Activated effector memory CD4-positive, alpha-beta T cell treated with anti-CD3 and anti-CD28 coated beads, Interleukin-2, amount 50 U/mL, for 16 hours (primary cell): ENCODE measurements at regions not wholly inside any gene's neighbourhood (a gene's known extent, or its start where the extent isn't known, plus 50 kb on each side); places are given as distances from the start of the nearest gene placed in this dataset.

Source experiments
- DNase-seq: peaks from one replicate; pipeline ENCODE4 v3.0.0-alpha.2; 2020

DNA sequence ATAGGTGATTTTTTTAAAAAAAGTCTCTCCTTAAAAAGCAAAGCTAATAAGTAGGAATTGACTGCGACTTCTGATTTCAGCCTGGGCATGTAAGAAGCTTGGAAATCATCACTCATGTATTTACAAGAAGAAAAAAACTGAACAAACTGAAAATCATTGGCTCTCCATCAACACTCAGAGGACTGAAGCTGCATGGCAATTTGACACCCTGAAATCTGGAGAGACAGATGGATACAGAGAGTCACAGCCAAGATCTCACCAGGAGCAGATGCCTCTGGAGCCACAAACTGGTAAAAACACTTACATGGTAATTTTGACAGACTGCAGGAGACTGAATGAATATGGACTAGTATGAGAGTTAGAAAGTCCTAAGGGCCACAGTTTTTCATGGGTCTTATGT is 191.2 kb upstream of the TCF21 start:
- no peak for DNase-seq

DNA sequence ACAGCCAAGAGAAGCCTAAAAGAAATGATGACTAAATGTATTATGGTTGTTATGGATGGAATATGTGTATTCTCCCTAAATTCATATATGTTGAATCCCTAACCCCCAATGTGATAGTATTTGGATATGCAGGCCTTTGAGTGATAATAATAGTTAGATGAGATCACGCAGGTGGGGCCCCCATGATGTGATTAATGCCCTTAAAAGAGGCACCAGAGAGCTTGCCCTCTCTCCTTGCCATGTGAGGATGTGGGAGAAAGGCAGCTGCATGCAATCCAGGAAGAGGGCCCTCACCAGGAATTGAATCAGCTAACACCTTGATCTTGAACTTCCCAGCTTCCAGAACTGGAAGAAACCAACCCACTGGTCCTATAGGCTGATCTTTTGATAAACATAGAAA is 190.6 kb upstream of the TCF21 start:
- no peak for DNase-seq

DNA sequence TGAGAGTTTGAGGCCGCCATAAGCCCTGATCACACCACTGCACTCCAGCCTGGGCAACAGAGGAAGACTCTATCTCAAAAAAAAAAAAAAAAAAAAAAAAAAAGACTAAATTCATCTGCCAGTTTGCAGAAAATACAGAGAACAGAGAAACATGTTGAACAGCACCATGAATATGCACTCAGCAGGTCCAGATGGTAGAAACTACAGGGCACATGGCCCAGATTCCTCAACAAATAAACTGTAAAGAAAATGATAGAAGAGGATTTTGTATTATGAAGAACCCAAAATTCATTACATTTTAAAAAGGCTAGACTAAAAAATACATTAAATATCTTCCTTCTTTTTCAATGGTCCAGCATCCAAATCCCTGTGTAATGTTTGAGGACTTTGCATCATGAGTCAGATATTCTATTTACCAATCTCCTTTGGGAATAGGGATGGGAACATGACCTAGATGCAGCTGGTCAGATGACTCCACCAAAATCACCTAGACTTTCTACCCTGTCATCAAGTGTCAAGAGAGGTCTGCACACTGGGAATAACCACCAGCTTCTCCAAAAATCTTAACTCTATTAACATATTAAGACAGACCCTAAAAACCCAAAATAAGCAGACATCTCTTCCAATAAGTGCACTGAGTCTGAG is 189.1 kb upstream of the TCF21 start:
- no peak for DNase-seq

DNA sequence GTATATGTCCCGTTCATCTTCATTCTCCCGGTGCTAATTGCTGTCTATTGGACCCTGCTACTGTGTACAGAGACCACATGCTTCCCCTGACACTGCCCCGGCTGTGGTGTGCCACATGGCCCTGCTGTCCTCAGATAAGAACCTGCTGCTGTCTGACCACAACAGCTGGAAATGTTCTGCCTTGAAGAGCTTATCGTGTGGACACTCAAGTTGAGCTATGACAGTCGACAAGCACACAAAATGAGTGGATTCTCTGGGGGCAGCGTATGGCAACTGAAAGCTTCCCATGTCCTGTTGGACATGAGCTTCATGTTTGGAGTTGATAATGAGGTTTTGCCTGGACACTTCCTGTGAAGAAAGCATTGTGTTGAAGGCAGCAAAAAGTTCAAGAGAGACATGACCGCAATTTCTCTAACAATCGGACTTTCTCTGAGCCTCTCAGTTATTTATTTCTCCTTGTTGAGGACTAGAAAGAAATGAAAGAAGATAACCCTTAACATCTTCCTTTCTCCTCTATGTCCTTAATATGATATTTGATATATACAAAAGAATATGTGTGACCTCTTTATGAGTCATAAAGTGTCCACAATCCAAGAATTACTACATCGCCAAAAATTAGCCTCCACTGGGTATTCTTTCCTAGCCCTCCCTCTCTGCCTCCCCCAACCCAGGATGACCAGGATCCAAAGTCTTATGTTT is 187.1 kb upstream of the TCF21 start:
- DNase-seq: no peak

DNA sequence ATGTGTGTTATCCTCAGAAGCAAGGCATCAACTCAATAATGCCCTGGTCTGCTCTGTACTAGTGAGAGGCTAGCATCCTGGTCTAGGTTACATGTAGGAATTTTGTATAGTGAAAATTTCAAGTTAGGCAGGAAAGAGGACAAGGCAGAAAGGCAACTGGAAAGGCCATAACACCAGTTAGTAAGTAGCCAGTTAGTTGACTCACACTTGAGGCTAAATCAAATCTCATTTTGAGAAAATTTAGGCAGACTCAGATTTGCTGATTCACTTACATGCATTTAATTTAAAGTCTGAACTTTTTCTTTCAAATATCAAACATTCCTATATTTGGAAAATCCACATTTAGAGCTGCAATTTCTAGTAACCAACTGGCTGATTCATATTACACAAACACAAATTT is 184.5 kb upstream of the TCF21 start:
- DNase-seq: no peak

DNA sequence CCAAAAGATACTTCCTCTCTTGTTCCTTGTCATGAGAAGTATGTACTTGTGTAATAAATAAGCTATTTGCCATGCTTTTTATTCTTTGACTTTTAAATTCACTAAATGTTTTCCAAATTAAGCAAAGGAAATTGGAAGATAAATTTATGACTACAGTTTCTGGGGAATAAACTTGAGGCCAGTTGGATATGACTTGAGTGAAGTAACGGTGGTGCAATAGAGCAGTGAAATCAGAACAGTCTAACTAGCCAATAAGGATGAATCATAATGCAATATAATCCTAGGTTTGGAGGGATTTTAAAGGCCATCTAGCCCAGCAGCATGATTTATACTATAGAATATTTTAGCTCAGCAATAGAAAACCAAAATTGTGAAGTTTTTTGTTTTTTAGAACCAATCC is 183.8 kb upstream of the TCF21 start:
- no peak for DNase-seq

DNA sequence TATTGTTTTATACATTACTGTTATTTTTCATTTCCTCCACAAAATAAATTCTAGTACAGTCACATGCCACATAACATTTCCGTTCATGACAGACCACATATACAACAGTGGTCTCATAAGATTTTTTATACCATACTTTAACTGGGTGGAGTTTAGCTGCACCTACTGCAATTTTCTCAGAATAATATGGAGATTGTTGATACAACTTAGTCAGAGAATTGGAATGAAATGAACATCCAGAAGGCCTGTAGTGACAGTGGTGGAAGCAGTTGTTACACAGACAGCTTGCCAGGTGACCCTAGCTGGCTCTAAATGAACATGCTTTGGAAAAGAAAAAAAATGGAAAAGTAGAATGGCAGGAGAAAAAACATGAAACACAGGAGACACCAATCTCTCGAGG is 183.2 kb upstream of the TCF21 start:
- no peak for DNase-seq

DNA sequence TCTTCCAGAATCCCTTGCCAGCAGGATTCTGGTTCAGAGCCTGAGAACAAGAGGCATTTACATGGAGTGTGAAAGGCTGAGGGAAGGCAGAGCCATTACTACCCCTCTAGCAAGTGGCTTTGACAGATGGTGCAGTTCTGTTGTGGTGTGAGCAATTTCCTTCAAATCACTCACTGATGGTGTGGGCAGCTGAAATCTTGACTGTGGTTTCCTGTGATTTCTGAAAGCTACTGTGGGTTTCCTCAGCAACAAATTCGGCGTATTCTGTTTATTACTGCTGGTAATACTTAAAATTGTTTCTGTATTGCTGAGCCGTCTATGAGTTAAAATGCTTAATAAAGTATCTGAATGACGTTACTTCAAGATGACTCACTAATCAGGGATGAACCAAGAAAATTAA is 181.5 kb upstream of the TCF21 start:
- no peak for DNase-seq

DNA sequence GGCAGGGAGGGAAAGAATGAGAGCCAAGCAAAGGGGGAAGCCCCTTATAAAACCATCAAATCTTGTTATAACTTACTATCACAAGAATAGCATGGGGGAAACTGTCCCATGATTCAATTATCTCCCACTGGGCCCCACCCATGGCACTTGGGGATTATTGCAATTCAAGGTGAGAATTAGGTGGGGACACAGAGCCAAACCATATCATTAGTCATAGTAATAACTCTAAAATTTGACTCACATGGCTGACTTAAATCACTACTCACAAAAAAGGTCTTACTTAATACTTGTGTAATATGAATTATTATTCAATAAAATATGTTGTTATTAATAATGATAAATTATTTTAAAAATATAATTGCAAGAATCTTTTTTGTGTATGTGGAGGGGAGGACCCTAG is 178.1 kb upstream of the TCF21 start:
- no peak for DNase-seq

DNA sequence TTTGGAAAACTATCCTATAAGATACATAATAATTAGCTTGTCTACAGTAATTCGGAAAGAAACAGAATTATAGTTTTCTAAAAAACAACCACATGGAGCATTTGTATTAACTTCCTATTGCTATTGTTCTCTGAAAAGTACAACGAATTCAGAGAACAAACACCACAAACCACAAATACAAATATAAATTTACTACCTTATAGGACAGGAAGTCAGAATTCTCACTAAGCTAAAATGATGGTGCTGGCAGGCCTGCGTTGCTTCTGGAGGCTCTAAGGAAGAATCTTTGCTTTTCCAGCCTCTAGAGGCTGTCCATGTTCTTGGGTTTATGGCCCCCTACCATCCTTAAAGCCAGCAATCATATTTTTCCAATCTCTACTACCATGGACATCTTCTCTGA is 173.6 kb upstream of the TCF21 start:
- DNase-seq: no peak

DNA sequence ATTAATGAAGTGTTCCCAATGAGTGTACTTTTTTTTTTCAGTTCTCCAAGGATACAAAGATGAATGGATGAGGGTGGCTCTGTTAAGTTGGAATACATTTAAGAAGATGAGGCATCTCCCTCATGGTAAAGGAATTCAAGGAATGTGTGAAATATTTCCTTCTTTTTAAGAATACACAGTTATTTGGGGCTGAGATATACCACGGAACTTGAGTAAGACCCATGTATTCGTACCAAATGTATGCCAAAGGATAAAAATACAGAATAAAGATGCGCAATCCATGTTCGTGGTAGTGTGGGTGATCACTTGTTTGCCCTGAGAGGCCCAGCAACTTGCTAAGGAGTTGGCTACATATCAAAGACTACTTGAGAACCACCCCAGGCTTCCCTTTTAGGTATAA is 164.2 kb upstream of the TCF21 start:
- no peak for DNase-seq

DNA sequence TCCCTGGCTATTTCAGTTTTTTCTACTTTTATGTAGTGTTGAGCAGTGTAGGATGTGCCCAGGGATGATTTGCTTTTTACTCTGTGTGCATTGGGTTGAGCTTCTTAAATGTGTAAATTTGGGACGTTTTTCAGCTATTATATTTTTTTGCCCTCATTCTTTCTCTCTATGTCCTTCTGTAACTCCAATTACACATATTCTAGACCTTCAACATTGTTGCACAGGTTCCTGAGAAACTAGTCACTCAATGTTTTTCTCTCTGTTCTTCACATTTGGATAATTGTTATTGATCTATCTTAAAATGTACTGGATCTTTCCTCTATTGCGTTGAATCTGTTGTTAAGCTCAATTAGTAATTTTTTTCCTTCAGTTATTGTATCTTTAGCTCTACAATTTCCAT is 162.7 kb upstream of the TCF21 start:
- no peak for DNase-seq

DNA sequence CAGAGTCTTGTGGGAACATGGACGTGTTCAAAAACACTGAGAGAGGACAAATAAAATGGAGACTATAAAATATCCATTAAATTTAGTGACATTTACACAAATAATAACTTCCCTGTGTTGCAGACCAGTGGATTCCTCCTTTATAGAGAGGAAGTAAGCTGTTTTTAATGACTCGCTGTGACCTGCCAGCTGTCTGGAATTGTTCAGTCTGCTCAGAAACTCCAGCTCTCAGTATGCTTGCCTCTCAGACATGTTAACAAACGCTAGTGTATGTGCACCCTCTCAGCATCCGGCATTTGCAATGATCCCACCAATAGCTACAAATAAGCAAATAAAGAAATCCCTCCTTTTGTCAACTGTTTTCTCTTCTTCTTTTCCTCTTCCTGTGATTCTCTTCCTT is 158.0 kb upstream of the TCF21 start:
- no peak for DNase-seq

DNA sequence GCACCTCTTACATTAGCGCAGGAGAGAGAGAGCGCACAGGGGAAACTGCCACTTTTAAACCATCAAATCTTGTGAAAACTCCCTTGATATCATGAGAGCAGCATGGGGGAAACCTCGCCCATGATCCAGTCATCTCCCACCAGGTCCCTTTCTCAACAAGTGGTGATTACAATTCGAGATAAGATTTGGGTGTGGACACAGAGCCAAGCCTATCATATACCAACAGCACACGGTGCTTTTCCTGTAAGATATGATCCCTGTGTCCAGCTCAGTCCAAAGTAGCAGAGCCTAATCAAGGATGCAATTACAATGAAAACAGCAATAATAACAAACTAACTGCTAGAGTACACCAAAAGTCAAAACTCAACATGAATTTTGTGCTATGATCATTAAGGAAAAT is 148.7 kb upstream of the TCF21 start:
- DNase-seq: no peak

DNA sequence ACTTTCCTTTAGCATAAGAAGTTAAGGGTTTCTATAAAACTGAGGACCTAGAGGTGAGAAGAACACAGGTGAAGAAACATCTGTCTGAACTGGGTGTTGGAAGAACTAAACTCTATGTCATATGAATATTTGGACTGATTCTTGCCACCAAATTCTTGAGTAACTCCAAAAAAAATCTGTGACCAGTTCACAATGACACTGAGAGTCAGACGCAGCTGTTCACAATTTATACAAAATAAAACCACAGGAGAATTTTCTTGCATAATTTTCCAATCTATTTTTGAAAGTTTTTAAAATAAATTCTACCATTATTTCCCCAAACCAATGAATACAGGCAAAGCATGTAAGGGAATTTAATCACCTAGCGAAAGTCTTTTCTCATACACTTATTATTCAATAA is 148.1 kb upstream of the TCF21 start:
- DNase-seq: no peak

DNA sequence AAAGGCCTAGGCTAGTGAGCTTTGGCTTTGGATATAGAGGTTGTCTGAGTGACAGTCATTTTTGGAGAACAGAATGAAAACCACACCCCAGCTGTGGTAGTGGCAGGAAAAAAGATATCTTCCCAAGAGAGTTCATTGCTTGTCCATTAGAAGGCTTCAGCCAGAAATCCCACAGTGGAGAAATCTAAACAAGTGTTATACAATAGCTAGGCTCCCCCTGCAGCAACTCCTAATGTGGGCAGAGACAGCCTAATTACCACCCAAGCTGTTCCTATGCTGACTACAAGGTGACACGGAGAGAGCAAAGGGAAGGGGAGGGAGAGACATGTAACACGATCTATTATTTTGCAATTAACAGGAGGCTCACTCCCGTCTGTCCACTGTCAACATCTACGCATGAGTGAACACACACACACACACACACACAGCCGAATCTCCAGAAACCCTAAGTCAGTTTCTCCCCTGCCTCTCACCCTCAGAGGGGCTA is 147.5 kb upstream of the TCF21 start:
- DNase-seq: no peak

DNA sequence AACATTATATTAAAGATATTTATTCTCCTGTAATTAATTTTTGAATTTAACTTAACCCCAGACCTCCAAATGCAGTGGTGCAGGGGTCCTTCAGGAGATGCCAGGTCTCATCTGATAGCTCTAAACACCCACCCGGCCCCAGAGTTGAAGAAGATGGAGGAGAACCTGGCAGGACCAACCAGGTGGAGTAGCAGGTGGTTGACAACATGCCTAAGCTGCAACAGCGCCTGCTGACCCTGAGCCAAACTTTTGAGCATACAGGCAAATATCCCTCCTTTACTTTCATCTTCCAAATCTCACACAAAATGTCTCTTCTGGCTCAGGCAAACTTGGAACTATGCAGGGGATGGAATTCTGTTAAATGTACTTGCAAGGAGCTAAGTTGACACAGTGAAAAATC is 145.3 kb upstream of the TCF21 start:
- DNase-seq: no peak

DNA sequence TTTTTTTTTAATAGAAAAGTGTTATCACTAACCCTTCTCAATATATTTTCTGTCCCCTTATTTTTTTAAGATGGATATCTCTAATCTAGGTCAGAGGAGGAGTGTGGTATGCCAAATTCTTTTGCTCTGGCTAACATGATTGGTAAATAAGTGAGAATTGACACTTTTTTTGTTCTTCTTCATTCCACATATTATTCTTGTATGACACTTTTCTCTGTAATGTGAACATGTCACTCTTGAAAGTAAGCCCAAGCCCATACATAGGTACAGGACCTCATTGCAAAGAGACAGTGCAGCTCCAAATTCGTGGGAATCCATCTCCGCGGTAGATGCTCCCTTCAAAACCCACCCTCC is 142.5 kb upstream of the TCF21 start:
- DNase-seq: no peak

DNA sequence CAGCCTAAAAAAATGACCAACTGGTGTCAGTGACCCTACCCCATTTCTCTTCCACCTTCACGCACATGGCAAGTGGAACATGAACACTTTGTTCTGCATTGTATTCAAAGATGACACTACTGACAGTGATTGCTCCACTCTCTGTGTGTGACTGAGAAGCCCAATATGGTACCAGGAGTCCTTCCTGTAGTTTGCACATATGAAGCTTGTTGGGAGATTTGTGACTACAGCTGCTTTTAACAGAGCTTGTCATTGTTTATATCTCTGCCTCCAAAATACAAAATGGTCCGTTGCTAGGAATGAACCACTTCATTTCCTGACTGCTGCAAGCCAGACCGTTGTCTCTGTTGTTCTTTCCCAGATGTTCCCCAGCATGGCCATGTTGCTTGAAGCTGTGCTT is 140.3 kb upstream of the TCF21 start:
- no peak for DNase-seq

DNA sequence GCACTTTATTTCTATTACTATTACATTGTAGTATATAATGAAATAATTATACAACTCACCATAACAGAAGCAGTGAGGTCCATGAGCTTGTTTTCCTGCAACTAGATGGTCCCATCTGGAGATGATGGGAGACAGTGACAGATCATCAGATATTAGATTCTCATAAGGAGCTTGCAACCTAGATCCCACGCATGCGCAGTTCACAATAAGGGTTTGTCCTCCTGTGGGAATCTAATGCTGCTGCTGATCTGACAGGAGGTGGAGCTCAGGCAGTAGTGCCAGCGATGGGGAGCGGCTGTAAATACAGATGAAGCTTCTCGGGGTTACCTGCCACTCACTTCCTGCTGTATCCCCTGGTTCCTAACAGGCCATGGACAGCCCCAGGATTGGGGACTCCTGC is 139.5 kb upstream of the TCF21 start:
- DNase-seq: no peak

DNA sequence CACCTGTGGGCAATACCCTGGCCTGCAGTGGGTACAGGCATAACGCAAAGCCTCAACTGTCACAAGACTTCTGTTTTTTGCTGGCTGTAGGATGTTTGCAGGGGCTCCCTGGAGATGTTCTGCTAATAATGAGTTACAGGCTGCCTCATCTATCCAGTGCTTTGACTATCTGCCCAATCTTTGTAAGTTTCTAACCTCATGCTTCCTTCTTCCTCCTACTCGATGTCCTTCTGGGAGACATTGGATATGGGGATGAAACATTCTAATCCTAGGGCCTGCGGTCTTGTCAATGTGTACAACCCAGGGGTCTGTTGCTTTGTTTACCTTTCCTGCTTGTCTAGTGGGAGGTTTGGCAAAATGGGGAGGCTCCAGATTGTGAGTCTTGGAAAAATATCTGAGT is 136.8 kb upstream of the TCF21 start:
- no peak for DNase-seq

DNA sequence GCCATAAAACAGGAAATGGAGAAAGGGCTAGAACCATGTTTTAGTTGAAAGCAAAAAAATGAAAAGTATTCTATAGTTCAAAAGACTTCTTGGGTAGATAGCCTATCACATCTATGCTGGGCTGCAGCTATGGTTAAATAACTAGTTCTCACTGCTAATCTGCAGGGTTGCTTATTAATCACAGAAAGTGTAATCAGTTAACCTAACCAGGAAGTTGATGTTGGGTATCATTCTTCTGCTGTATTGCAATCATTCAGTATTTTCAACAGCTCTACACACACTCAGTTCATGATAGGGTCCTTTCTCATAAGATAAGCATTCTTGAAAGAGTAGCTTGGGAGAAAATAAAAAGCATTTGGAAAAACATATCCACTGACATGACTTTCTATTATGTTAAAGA is 135.2 kb upstream of the TCF21 start:
- no peak for DNase-seq

DNA sequence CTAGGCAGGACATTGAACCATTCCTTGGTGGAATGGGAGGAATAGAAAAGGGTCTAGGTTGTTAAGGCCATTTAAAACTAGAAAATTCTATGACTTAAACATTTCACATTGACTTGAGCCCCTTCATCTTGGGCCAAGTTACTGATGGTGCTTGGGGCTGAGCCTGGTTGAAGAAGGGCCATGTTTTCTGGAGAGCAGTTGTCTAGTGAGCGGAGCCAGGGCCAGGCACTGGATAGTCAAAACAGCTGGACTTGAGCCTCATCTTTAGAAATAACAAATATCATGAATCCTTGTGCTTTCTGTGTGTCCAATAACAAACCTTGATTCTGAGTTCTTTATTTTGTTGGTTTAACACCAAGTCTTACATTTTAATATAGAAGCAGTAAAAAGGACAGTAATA is 134.6 kb upstream of the TCF21 start:
- no peak for DNase-seq

DNA sequence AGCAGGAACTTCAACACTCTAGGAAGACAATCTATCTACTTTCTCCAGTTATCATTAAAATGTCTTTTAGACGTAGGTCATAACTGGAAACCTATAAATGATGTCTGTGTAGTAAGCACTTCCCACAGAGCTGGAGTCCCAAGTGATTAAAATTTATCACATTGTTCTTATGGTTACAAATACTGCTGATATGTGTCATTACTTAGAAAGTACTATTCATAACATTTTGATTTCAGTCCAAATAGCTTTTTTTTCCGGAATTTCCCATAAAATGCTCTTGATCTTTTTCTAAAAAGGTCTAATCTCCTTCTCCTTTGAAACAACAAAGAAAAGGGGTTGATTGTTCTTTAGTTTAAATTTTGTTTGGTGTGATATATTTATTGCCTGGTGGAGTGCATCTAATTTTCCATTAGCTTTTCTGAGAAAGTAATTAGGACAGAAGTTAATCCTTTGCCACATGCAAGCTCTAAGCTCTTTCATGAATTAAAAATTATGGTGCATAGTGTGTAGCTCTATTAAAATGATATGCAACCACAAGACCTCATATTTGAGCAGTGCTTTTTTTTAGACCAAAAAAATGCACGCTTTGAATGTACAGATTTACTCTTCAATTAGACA is 132.7 kb upstream of the TCF21 start:
- DNase-seq: no peak

DNA sequence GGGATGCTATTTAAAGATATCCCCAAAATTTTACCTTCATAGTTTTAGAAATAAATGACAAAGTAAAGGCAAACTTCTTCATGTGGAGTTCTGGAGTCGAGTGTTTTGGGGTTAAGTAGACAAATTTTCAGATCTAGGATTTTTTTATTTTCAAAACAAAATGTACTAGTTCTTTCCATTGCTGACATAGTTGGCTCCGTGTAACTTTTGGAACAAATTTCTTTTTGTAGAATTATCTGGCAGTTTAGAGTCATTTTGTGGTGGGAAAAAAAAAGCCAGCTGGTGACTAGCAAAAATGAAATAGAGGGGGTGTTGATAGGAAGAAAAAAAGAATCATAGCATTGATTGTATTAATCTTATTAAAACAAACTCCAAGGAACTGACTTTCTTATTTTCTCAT is 131.6 kb upstream of the TCF21 start:
- DNase-seq: no peak
